ENCODE measurements at regions not wholly inside any gene's neighbourhood (a gene's known extent, or its start where the extent isn't known, plus 50 kb on each side); places are given as distances from the start of the nearest gene placed in this dataset.

GRCh38 chr7:118079369-118079768 lies 104.6 kb upstream of the LSM8 start:
- 0% methylated on average over 1 of the region's 1 CpG for WGBS (ENCODE audit: insufficient coverage, insufficient replicate concordance, low lambda C conversion rate, missing lambda C conversion rate)
- Histone ChIP-seq H3K27me3 (replicated peaks in 1 of 2; ENCODE audit: control insufficient read depth in 2 of 2, insufficient read depth in 2 of 2, low read length in 1 of 2) (no peaks in the 10 kb centered on the region), H3K4me1 (ENCODE audit: control insufficient read depth, insufficient read depth, low read length) (no peaks in the 10 kb centered on the region), H3K4me2 (ENCODE audit: control insufficient read depth, insufficient read depth) (no peak overlapping the region), H3K9ac (ENCODE audit: control insufficient read depth, insufficient read depth, low read length) (no peak overlapping the region), H3K36me3 (ENCODE audit: control insufficient read depth in 2 of 2, insufficient read depth in 2 of 2, low read length in 1 of 2) (no peaks in the 10 kb centered on the region), H3K9me3 (replicated peaks; ENCODE audit: control insufficient read depth, insufficient read depth, low read length) (no peaks in the 10 kb centered on the region), H3K27ac (ENCODE audit: control insufficient read depth, insufficient read depth) (no peak overlapping the region), H4K20me1 (ENCODE audit: control insufficient read depth, insufficient read depth) (no peaks in the 10 kb centered on the region), H3K4me3 (no peak overlapping the region), H2AFZ (ENCODE audit: control insufficient read depth, low read depth, low read length) (no peak overlapping the region), H3K79me2 (ENCODE audit: control insufficient read depth, insufficient read depth, low read length) (no peaks in the 10 kb centered on the region)
- ChIA-PET SMC1A (ENCODE audit: uncharacterized antibody, unreplicated experiment) (interaction anchor here (1.0 to 1.7 kb wide), 4 partner anchors 12 to 86 kb away, joined by 3 to 5 read pairs (median 4); no protein-coding TSS in a partner anchor), POLR2A (interaction anchor here (0.5 kb wide), 1 partner anchor 586 kb away, joined by 3 read pairs; no protein-coding TSS in a partner anchor), RAD21 (ENCODE audit: unreplicated experiment) (no interaction called here), CTCF (interaction anchor here (1.0 kb wide), 1 partner anchor 350 kb away, joined by 3 read pairs; no protein-coding TSS in a partner anchor)
- intact Hi-C loops (cut with micrococcal nuclease; ENCODE audit: unreplicated experiment), result no loop called here
- in situ Hi-C loops (cut with MboI), result no loop called here
- no TSS peak for BruUV-seq (replicated peaks)
- no peak for FAIRE-seq
- ATAC-seq, result no peak
- no peak for DNase-seq (ENCODE audit: low read depth, low spot score)
- TF ChIP-seq PML (IDR thresholded peaks at IDR 0.05; ENCODE audit: low read length) (no peak), DPF2 (IDR thresholded peaks at IDR 0.05) (no peak), HDGF (IDR thresholded peaks at IDR 0.05) (no peak), FOS (IDR thresholded peaks at IDR 0.05; ENCODE audit: borderline replicate concordance, extremely low read depth, insufficient read length) (no peak), JUNB (IDR thresholded peaks at IDR 0.05) (no peak), RAD21 (IDR thresholded peaks at IDR 0.05; ENCODE audit: insufficient read depth, low read depth, low read length) (no peak), USF2 (IDR thresholded peaks at IDR 0.05; ENCODE audit: borderline replicate concordance, low read depth, low read length) (no peak), SRF (IDR thresholded peaks at IDR 0.05; ENCODE audit: low read depth in 2 of 2, low read length in 2 of 2) (no peak), RBBP5 (conservative IDR thresholded peaks at IDR 0.05) (no peak), IRF4 (IDR thresholded peaks at IDR 0.05; ENCODE audit: low read depth, low read length) (no peak), NFYA (IDR thresholded peaks at IDR 0.05; ENCODE audit: borderline replicate concordance, low read depth, low read length) (no peak), RELA (IDR thresholded peaks at IDR 0.05; ENCODE audit: borderline replicate concordance, partially characterized antibody) (no peak), MEF2B (IDR thresholded peaks at IDR 0.05; ENCODE audit: partially characterized antibody, poor library complexity, severe bottlenecking) (no peak), TCF3 (IDR thresholded peaks at IDR 0.05; ENCODE audit: borderline replicate concordance, insufficient read depth, low read depth, low read length) (no peak)
- TF ChIP-seq, protein P1, sequence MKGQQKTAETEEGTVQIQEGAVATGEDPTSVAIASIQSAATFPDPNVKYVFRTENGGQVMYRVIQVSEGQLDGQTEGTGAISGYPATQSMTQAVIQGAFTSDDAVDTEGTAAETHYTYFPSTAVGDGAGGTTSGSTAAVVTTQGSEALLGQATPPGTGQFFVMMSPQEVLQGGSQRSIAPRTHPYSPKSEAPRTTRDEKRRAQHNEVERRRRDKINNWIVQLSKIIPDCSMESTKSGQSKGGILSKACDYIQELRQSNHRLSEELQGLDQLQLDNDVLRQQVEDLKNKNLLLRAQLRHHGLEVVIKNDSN (IDR thresholded peaks at IDR 0.05; ENCODE audit: borderline replicate concordance, extremely low read length, insufficient read depth, low read depth, low read length), result no peak
- TF ChIP-seq, protein P2, sequence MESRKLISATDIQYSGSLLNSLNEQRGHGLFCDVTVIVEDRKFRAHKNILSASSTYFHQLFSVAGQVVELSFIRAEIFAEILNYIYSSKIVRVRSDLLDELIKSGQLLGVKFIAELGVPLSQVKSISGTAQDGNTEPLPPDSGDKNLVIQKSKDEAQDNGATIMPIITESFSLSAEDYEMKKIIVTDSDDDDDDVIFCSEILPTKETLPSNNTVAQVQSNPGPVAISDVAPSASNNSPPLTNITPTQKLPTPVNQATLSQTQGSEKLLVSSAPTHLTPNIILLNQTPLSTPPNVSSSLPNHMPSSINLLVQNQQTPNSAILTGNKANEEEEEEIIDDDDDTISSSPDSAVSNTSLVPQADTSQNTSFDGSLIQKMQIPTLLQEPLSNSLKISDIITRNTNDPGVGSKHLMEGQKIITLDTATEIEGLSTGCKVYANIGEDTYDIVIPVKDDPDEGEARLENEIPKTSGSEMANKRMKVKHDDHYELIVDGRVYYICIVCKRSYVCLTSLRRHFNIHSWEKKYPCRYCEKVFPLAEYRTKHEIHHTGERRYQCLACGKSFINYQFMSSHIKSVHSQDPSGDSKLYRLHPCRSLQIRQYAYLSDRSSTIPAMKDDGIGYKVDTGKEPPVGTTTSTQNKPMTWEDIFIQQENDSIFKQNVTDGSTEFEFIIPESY (IDR thresholded peaks at IDR 0.05), result no peak
- TF ChIP-seq, protein P3, sequence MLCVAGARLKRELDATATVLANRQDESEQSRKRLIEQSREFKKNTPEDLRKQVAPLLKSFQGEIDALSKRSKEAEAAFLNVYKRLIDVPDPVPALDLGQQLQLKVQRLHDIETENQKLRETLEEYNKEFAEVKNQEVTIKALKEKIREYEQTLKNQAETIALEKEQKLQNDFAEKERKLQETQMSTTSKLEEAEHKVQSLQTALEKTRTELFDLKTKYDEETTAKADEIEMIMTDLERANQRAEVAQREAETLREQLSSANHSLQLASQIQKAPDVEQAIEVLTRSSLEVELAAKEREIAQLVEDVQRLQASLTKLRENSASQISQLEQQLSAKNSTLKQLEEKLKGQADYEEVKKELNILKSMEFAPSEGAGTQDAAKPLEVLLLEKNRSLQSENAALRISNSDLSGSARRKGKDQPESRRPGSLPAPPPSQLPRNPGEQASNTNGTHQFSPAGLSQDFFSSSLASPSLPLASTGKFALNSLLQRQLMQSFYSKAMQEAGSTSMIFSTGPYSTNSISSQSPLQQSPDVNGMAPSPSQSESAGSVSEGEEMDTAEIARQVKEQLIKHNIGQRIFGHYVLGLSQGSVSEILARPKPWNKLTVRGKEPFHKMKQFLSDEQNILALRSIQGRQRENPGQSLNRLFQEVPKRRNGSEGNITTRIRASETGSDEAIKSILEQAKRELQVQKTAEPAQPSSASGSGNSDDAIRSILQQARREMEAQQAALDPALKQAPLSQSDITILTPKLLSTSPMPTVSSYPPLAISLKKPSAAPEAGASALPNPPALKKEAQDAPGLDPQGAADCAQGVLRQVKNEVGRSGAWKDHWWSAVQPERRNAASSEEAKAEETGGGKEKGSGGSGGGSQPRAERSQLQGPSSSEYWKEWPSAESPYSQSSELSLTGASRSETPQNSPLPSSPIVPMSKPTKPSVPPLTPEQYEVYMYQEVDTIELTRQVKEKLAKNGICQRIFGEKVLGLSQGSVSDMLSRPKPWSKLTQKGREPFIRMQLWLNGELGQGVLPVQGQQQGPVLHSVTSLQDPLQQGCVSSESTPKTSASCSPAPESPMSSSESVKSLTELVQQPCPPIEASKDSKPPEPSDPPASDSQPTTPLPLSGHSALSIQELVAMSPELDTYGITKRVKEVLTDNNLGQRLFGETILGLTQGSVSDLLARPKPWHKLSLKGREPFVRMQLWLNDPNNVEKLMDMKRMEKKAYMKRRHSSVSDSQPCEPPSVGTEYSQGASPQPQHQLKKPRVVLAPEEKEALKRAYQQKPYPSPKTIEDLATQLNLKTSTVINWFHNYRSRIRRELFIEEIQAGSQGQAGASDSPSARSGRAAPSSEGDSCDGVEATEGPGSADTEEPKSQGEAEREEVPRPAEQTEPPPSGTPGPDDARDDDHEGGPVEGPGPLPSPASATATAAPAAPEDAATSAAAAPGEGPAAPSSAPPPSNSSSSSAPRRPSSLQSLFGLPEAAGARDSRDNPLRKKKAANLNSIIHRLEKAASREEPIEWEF (IDR thresholded peaks at IDR 0.05; ENCODE audit: insufficient replicate concordance, low read depth, low read length), result no peak
